ENCODE measurements at regions not wholly inside any gene's neighbourhood (a gene's known extent, or its start where the extent isn't known, plus 50 kb on each side); places are given as distances from the start of the nearest gene placed in this dataset.
"Not testable (repeated sequence)": the region's sequence is repeated elsewhere in the genome, so short reads cannot be mapped to it uniquely, and the experiment has no call there.

DNA sequence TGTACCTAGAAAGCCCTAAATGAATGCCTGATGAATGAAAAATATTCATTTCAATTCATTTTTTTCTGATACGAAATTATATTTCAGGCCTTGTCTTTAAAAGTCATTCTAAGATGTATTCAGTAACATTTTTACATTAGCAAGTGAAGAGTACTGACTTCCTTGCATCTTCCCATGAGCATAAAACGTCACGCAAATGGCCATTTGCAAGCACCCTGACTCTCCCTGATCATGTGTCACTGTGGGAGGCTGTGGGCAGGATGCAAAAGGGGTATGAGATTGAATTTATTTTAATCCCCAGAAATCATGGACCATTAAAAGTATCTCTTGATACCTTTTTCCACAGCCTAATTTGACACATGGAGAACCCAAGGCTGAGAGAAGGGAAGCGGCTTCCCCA is 105.0 kb downstream of the BDH1 start:
- H3K27ac Mint-ChIP-seq (ENCODE audit: unreplicated experiment): no peak overlapping the region
- peaks cover 2% of the 10 kb centered on the region for H3K9me3 Mint-ChIP-seq (ENCODE audit: unreplicated experiment)

GRCh38 chr3:197450308-197450707 is 105.5 kb downstream of the BDH1 start:
- no peaks in the 10 kb centered on the region for H3K36me3 Mint-ChIP-seq (ENCODE audit: unreplicated experiment)
- no peak for DNase-seq
- H3K4me1 Mint-ChIP-seq (ENCODE audit: low read depth, unreplicated experiment): peaks cover 12% of the 10 kb centered on the region
- peaks cover 2% of the 10 kb centered on the region for H3K9me3 Mint-ChIP-seq (ENCODE audit: unreplicated experiment)
- peaks cover 3% of the 10 kb centered on the region for H3K27me3 Mint-ChIP-seq (ENCODE audit: unreplicated experiment)
- TF ChIP-seq, protein P1, sequence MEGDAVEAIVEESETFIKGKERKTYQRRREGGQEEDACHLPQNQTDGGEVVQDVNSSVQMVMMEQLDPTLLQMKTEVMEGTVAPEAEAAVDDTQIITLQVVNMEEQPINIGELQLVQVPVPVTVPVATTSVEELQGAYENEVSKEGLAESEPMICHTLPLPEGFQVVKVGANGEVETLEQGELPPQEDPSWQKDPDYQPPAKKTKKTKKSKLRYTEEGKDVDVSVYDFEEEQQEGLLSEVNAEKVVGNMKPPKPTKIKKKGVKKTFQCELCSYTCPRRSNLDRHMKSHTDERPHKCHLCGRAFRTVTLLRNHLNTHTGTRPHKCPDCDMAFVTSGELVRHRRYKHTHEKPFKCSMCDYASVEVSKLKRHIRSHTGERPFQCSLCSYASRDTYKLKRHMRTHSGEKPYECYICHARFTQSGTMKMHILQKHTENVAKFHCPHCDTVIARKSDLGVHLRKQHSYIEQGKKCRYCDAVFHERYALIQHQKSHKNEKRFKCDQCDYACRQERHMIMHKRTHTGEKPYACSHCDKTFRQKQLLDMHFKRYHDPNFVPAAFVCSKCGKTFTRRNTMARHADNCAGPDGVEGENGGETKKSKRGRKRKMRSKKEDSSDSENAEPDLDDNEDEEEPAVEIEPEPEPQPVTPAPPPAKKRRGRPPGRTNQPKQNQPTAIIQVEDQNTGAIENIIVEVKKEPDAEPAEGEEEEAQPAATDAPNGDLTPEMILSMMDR (IDR thresholded peaks at IDR 0.05; ENCODE audit: partially characterized antibody, unreplicated experiment): no peak
- H3K4me3 Mint-ChIP-seq (ENCODE audit: unreplicated experiment): no peak overlapping the region
- no peak overlapping the region for H3K27ac Mint-ChIP-seq (ENCODE audit: unreplicated experiment)

More for the DNA sequence above, 105.0 kb downstream of the BDH1 start:
- DNase-seq: no peak
- peaks cover 4% of the 10 kb centered on the region for H3K27me3 Mint-ChIP-seq (ENCODE audit: unreplicated experiment)
- TF ChIP-seq, protein P1 (IDR thresholded peaks at IDR 0.05; ENCODE audit: partially characterized antibody, unreplicated experiment): no peak
- no peak overlapping the region for H3K4me3 Mint-ChIP-seq (ENCODE audit: unreplicated experiment)
- H3K4me1 Mint-ChIP-seq (ENCODE audit: low read depth, unreplicated experiment): peaks cover 12% of the 10 kb centered on the region
- no peaks in the 10 kb centered on the region for H3K36me3 Mint-ChIP-seq (ENCODE audit: unreplicated experiment)

GRCh38 chr3:197449181-197449580 is 106.6 kb downstream of the BDH1 start:
- not testable (repeated sequence) for H3K27me3 Mint-ChIP-seq (ENCODE audit: unreplicated experiment); H3K4me1 Mint-ChIP-seq (ENCODE audit: low read depth, unreplicated experiment); H3K27ac Mint-ChIP-seq (ENCODE audit: unreplicated experiment); H3K4me3 Mint-ChIP-seq (ENCODE audit: unreplicated experiment); H3K36me3 Mint-ChIP-seq (ENCODE audit: unreplicated experiment); DNase-seq; H3K9me3 Mint-ChIP-seq (ENCODE audit: unreplicated experiment)

- not testable (repeated sequence) for H3K9me3 Mint-ChIP-seq (ENCODE audit: unreplicated experiment); H3K27ac Mint-ChIP-seq (ENCODE audit: unreplicated experiment); H3K4me3 Mint-ChIP-seq (ENCODE audit: unreplicated experiment); H3K4me1 Mint-ChIP-seq (ENCODE audit: low read depth, unreplicated experiment); H3K36me3 Mint-ChIP-seq (ENCODE audit: unreplicated experiment); H3K27me3 Mint-ChIP-seq (ENCODE audit: unreplicated experiment); DNase-seq
These were observed 108.0 kb downstream of the BDH1 start for GRCh38 chr3:197447781-197448180.

DNA sequence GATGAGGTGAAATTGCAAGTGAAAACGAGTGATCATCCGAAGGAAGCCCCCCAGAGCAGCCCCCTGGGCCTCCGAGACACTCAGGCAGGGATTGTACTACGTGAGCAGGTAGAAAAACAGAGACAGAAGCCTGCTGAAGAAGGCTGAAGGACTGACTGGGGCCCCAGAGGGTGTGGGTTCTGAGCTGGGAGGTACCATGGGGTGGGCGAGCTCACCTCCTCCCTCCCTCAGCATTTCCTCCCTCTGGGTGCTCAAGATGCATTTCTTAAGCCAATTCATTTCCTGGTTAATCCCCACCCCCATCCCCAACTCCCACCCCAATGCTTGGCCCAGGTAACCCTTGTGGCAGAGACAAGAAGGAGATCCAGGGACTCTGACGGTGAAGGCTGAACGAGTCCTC is 108.7 kb downstream of the BDH1 start:
- Mint-ChIP-seq H3K36me3 (ENCODE audit: unreplicated experiment) (no peaks in the 10 kb centered on the region), H3K27ac (ENCODE audit: unreplicated experiment) (no peak overlapping the region)
- TF ChIP-seq, protein P1 (IDR thresholded peaks at IDR 0.05; ENCODE audit: partially characterized antibody, unreplicated experiment): no peak

GRCh38 chr3:197446700-197447056 is 109.1 kb downstream of the BDH1 start:
- H3K4me1 Mint-ChIP-seq (ENCODE audit: low read depth, unreplicated experiment): peaks cover 6% of the 10 kb centered on the region
- no peak overlapping the region for H3K27ac Mint-ChIP-seq (ENCODE audit: unreplicated experiment)
- TF ChIP-seq, protein P1 (IDR thresholded peaks at IDR 0.05; ENCODE audit: partially characterized antibody, unreplicated experiment): no peak
- peaks cover 4% of the 10 kb centered on the region for H3K9me3 Mint-ChIP-seq (ENCODE audit: unreplicated experiment)
- H3K27me3 Mint-ChIP-seq (ENCODE audit: unreplicated experiment): peaks cover 7% of the 10 kb centered on the region
- H3K4me3 Mint-ChIP-seq (ENCODE audit: unreplicated experiment): no peak overlapping the region
- no peak for DNase-seq
- no peaks in the 10 kb centered on the region for H3K36me3 Mint-ChIP-seq (ENCODE audit: unreplicated experiment)

More for the DNA sequence above, 108.7 kb downstream of the BDH1 start:
- peaks cover 4% of the 10 kb centered on the region for H3K9me3 Mint-ChIP-seq (ENCODE audit: unreplicated experiment)
- H3K27me3 Mint-ChIP-seq (ENCODE audit: unreplicated experiment): peaks cover 6% of the 10 kb centered on the region
- no peak for DNase-seq
- peaks cover 6% of the 10 kb centered on the region for H3K4me1 Mint-ChIP-seq (ENCODE audit: low read depth, unreplicated experiment)
- H3K4me3 Mint-ChIP-seq (ENCODE audit: unreplicated experiment): no peak overlapping the region

Data from glutamatergic neuron (in vitro differentiated cells).